ACC112 (cell line): ENCODE measurements at regions not wholly inside any gene's neighbourhood (a gene's known extent, or its start where the extent isn't known, plus 50 kb on each side); places are given as distances from the start of the nearest gene placed in this dataset.
"Not testable (repeated sequence)": the region's sequence is repeated elsewhere in the genome, so short reads cannot be mapped to it uniquely, and the experiment has no call there.

Source experiments
- H2AFZ ChIP-seq: fragments of 200-600 bp; sonication (generic); one replicate; pipeline ENCODE4 v1.6.0; 2017; ENCODE audit warnings: antibody characterized with exemption, low read length; ENCODE audit not compliant: unreplicated experiment
- H3K27ac ChIP-seq: fragments of 200-600 bp; sonication (generic); 2 replicates; pipeline ENCODE4 v1.5.1; 2014; ENCODE audit warnings: low read depth, mild to moderate bottlenecking, antibody characterized with exemption, low read length, moderate library complexity
- H3K27me3 ChIP-seq: fragments of 200-600 bp; sonication (generic); 2 replicates; pipeline ENCODE4 v1.6.1; 2014; ENCODE audit warnings: mild to moderate bottlenecking, antibody characterized with exemption, low read length, moderate library complexity, mixed read lengths; ENCODE audit not compliant: insufficient read depth
- H3K36me3 ChIP-seq: fragments of 200-600 bp; sonication (generic); 2 replicates; pipeline ENCODE4 v1.6.1; 2016; ENCODE audit warnings: mild to moderate bottlenecking, antibody characterized with exemption, low read length, moderate library complexity, mixed read lengths; ENCODE audit not compliant: insufficient read depth
- H3K4me1 ChIP-seq: fragments of 200-600 bp; sonication (generic); one replicate; pipeline ENCODE4 v1.6.1; 2016; ENCODE audit warnings: low read length, mixed read lengths; ENCODE audit not compliant: insufficient read depth, unreplicated experiment, control insufficient read depth
- H3K4me3 ChIP-seq: fragments of 200-600 bp; sonication (generic); 2 replicates; pipeline ENCODE4 v1.5.1; 2014; ENCODE audit warnings: mild to moderate bottlenecking, low read depth, low read length
- H3K79me2 ChIP-seq: fragments of 200-600 bp; sonication (generic); one replicate; pipeline ENCODE4 v1.6.0; 2016; ENCODE audit warnings: low read length; ENCODE audit not compliant: control insufficient read depth, unreplicated experiment, insufficient read depth

DNA sequence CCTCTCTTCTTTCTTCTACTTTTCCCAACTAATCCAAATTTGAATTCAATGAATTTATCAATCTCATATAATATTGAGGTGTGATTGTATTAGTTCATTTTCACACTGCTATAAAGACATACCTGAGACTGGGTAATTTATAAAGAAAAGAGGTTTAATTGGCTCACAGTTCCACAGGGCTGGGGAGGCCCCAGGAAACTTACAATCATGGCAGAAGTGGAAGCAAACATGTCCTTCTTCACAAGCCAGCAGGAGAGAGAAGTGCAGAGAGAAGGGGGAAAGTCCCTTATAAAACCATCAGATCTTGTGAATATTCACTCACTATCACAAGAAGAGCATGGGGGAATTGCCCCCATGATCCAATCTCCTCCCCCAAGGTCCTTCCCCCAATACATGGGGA is 667.0 kb upstream of the ANKRD30A start:
- H3K27ac ChIP-seq, H3K36me3 ChIP-seq, H2AFZ ChIP-seq, H3K79me2 ChIP-seq, H3K4me3 ChIP-seq, H3K27me3 ChIP-seq: not testable (repeated sequence)
- peaks cover 11% of the 10 kb centered on the region for H3K4me1 ChIP-seq

DNA sequence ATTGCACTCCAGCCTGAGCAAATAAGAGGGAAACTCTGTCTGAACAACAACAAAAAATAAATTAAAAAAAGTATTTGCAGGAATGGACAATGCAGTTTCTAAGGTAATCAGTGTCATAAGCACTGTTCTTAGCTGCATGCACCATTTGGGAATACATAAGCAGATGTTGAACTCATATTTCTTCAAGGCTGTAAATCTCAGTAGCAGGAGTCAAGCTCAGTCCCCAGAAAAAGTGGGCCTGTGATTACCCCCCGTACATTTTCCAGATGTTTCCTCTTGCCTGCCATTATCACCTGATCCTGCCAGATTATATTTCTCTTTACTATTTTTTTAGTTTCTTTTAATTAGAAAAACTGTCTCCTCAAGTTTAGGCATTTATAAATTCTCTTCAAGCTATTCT is 667.6 kb upstream of the ANKRD30A start:
- H3K27me3 ChIP-seq, result no peaks in the 10 kb centered on the region
- no peaks in the 10 kb centered on the region for H3K79me2 ChIP-seq
- H3K4me3 ChIP-seq, result no peak overlapping the region
- peaks cover 11% of the 10 kb centered on the region for H3K4me1 ChIP-seq
- H3K36me3 ChIP-seq, result no peaks in the 10 kb centered on the region
- H2AFZ ChIP-seq, result no peak overlapping the region
- H3K27ac ChIP-seq, result no peak overlapping the region

DNA sequence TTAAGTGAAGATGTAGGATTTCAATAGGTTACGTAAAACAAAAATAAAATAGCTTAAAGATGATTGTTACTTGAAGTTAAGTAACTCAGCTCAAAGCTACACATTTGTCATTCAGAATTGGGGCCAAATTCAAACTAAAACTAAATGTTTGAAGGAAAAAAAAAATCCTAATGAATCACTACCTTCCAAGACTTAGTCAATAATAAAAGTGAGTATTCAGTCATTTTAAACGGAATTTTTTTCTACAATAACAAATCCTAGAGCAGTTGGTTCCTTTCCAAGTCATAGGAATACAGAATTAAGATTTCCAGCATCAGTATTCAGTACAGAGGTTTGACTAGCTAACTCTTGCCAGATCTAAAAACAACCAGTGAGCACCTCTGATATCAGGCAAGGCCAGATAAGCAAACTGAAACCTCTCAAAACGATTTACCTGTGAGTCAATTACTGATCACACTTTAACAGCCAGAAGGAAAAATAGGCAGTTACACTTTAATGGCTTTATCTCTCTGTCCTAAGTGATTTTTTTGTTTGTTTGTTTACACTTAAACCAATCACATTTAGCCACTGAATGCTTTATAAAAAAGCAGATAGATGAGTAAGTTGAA is 669.8 kb upstream of the ANKRD30A start:
- Histone ChIP-seq H3K4me3 (no peak overlapping the region), H3K36me3 (no peaks in the 10 kb centered on the region), H3K27ac (no peak overlapping the region), H3K27me3 (no peaks in the 10 kb centered on the region), H2AFZ (peak overlapping the region; percentile 87), H3K4me1 (no peaks in the 10 kb centered on the region), H3K79me2 (no peaks in the 10 kb centered on the region)

DNA sequence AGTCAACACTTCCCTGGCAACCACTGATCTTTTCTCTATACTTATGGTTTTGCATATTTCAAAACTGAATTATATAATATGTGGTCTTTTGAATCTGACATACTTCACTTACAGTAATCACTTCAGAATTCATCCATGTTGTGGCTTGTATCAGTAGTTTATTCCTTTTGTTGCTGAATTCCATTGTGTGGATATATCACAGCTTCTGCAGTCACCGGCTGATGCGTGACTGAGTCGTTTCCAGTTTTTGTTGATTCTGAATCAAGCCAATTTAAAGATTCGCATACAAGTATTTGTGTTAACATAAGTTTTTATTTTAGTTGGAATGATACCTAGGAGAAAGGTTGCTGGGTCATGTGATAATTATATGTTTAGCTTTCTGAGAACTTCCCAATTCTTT is 672.5 kb upstream of the ANKRD30A start:
- H3K27me3 ChIP-seq, result no peaks in the 10 kb centered on the region
- peaks cover 4% of the 10 kb centered on the region for H3K4me1 ChIP-seq
- H2AFZ ChIP-seq, result no peak overlapping the region
- H3K27ac ChIP-seq, result no peak overlapping the region
- no peak overlapping the region for H3K4me3 ChIP-seq
- H3K79me2 ChIP-seq, result no peaks in the 10 kb centered on the region
- no peaks in the 10 kb centered on the region for H3K36me3 ChIP-seq

DNA sequence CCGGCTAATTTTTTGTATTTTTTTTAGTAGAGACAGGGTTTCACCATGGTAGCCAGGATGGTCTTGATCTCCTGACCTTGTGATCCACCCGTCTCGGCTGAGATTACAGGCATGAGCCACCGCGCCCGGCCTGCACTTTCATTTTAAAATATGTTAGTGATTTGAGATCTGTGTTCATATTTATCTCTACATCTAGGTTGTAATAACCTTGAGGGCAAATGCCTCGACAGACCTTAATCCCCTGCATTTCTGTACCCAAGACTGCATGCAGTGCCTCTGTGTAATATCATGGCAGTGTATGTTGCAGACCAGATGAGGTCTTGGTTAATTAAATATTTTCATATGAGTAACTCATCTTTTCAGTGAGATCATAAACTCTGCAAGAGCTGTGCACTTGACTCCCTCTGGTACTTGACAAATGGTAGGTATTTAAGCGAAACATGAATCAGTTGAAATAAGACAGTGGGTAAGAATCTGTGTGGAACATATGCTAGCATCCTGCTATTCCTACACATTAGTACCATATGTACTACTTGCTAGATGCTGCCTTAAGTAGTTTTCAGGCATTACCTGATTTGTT is 673.9 kb upstream of the ANKRD30A start:
- Histone ChIP-seq H3K4me1 (peaks cover 4% of the 10 kb centered on the region), H3K79me2 (no peaks in the 10 kb centered on the region), H3K27me3 (no peaks in the 10 kb centered on the region), H2AFZ (no peak overlapping the region), H3K4me3 (no peak overlapping the region), H3K27ac (no peak overlapping the region), H3K36me3 (no peaks in the 10 kb centered on the region)

- H3K79me2 ChIP-seq, result no peaks in the 10 kb centered on the region
- H3K4me3 ChIP-seq, result peak overlapping the region; percentile 17; the same call in 1 of the 2 replicates
- peak overlapping the region; percentile 45 for H2AFZ ChIP-seq
- no peaks in the 10 kb centered on the region for H3K36me3 ChIP-seq
- H3K4me1 ChIP-seq, result peaks cover 4% of the 10 kb centered on the region
- H3K27ac ChIP-seq, result no peak overlapping the region
- no peaks in the 10 kb centered on the region for H3K27me3 ChIP-seq
Observed at GRCh38 chr10:36450380-36450779, 675.0 kb upstream of the ANKRD30A start.

- no peaks in the 10 kb centered on the region for H3K27me3 ChIP-seq
- H2AFZ ChIP-seq, result peak overlapping the region; percentile 13
- H3K36me3 ChIP-seq, result no peaks in the 10 kb centered on the region
- no peak overlapping the region for H3K4me3 ChIP-seq
- H3K79me2 ChIP-seq, result no peaks in the 10 kb centered on the region
- H3K4me1 ChIP-seq, result peaks cover 4% of the 10 kb centered on the region
- H3K27ac ChIP-seq, result no peak overlapping the region
Observed at GRCh38 chr10:36448760-36449691, 676.4 kb upstream of the ANKRD30A start.

GRCh38 chr10:36446881-36447280 is 678.5 kb upstream of the ANKRD30A start:
- H2AFZ ChIP-seq, result no peak overlapping the region
- H3K27ac ChIP-seq, result no peak overlapping the region
- no peaks in the 10 kb centered on the region for H3K79me2 ChIP-seq
- H3K4me1 ChIP-seq, result peaks cover 8% of the 10 kb centered on the region
- no peaks in the 10 kb centered on the region for H3K36me3 ChIP-seq
- H3K27me3 ChIP-seq, result no peaks in the 10 kb centered on the region
- no peak overlapping the region for H3K4me3 ChIP-seq

DNA sequence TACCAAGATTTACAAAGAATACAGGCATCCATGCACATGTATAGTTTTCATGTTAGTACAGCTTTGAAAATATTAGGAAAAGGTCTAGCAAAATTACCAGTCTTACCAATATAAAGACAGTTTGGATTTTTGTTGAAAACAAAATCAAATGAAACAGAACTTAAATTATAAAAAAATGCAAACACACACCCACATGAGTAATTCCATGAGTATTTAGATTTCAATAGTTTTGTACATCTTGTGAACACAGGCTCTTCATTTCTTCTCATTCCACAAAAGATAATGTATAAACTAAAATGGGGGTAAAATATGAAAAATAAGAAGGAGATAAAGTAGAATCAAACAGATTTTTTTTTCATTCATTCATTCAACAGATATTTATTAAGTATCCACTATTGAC is 682.2 kb upstream of the ANKRD30A start:
- Histone ChIP-seq H2AFZ (no peak overlapping the region), H3K4me3 (no peak overlapping the region), H3K4me1 (peaks cover 10% of the 10 kb centered on the region), H3K27ac (no peak overlapping the region), H3K36me3 (no peaks in the 10 kb centered on the region), H3K27me3 (no peaks in the 10 kb centered on the region), H3K79me2 (no peaks in the 10 kb centered on the region)

GRCh38 chr10:36441557-36441956 is 683.8 kb upstream of the ANKRD30A start:
- no peak overlapping the region for H2AFZ ChIP-seq

More at GRCh38 chr10:36441557-36441956, 683.8 kb upstream of the ANKRD30A start:
- peaks cover 10% of the 10 kb centered on the region for H3K4me1 ChIP-seq
- H3K27me3 ChIP-seq, result no peaks in the 10 kb centered on the region
- no peak overlapping the region for H3K27ac ChIP-seq
- no peak overlapping the region for H3K4me3 ChIP-seq
- no peaks in the 10 kb centered on the region for H3K79me2 ChIP-seq
- H3K36me3 ChIP-seq, result no peaks in the 10 kb centered on the region
